Transverse colon (tissue), 3 donors: ENCODE measurements at regions not wholly inside any gene's neighbourhood (a gene's known extent, or its start where the extent isn't known, plus 50 kb on each side); places are given as distances from the start of the nearest gene placed in this dataset.

Experiments
- CTCF ChIP-seq, 5 experiments: fragments of 200-600 bp in 3 of 5; fragments of 450-650 bp in 2 of 5; sonication (generic) in 3 of 5; IDR thresholded peaks; 1 replicate in 2 of 5; 2 replicates in 3 of 5; pipeline ENCODE4 v1.5.1; 2016 to 2017; ENCODE audit warnings: antibody characterized with exemption in 5 of 5, inconsistent platforms in 3 of 5, mild to moderate bottlenecking in 2 of 5, moderate library complexity in 1 of 5
- POLR2A ChIP-seq: fragments of 450-650 bp; IDR thresholded peaks from one replicate; pipeline ENCODE4 v1.6.1; 2016; ENCODE audit warnings: antibody characterized with exemption, mild to moderate bottlenecking, moderate library complexity

- TF ChIP-seq CTCF (IDR thresholded peaks at IDR 0.05) (no peak), POLR2A (no peak)
Measured at GRCh38 chr14:54285030-54285429, 111.8 kb upstream of the CDKN3 start.
